Transverse colon (tissue), 3 donors: ENCODE measurements at regions not wholly inside any gene's neighbourhood (a gene's known extent, or its start where the extent isn't known, plus 50 kb on each side); places are given as distances from the start of the nearest gene placed in this dataset.

Experiments used
- CTCF ChIP-seq, 5 experiments: fragments of 200-600 bp in 3 of 5; fragments of 450-650 bp in 2 of 5; sonication (generic) in 3 of 5; IDR thresholded peaks; 1 replicate in 2 of 5; 2 replicates in 3 of 5; pipeline ENCODE4 v1.5.1; 2016 to 2017; ENCODE audit warnings: antibody characterized with exemption in 5 of 5, inconsistent platforms in 3 of 5, mild to moderate bottlenecking in 2 of 5, moderate library complexity in 1 of 5
- EP300 ChIP-seq: sonication (generic); formaldehyde crosslinking; IDR thresholded peaks from one replicate; pipeline ENCODE4 v1.6.1; 2017; ENCODE audit warnings: antibody characterized with exemption, low read depth

- TF ChIP-seq EP300, result no peak
- no peak for TF ChIP-seq CTCF (IDR thresholded peaks at IDR 0.05)
Measured at GRCh38 chr2:33672896-33673295, 73.8 kb upstream of the FAM98A start.
